ENCODE measurements at regions not wholly inside any gene's neighbourhood (a gene's known extent, or its start where the extent isn't known, plus 50 kb on each side); places are given as distances from the start of the nearest gene placed in this dataset.
"Not testable (repeated sequence)": the region's sequence is repeated elsewhere in the genome, so short reads cannot be mapped to it uniquely, and the experiment has no call there.

DNA sequence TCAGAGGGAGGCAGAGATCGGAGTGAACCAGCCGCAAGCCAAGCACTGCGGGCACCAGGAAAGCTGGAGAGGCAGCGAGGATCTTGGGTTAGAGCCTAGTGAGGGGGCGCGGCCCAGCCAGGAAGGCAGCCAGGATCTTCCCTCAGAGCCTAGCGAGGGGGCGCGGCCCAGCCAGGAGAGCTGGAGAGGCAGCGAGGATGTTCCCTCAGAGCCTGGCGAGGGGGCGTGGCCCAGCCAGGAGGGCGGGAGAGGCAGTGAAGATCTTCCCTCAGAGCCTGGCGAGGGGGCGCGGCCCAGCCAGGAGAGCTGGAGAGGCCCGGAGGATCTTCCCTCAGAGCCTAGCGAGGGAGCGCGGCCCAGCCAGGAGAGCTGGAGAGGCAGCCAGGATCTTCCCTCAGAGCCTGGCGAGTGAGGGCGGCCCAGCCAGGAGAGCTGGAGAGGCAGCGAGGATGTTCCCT is 62.7 kb upstream of the TMEM18 start:
- H3K4me1 ChIP-seq (ENCODE audit: control insufficient read depth, insufficient read depth, low read length); H3K36me3 ChIP-seq (ENCODE audit: control insufficient read depth in 2 of 2, insufficient read depth in 1 of 2, low read length in 2 of 2); H3K9me3 ChIP-seq (ENCODE audit: control insufficient read depth, insufficient read depth, low read depth, low read length): not testable (repeated sequence)
- ChIA-PET POLR2A (interaction anchor here (0.7 to 1.2 kb wide), 3 partner anchors 14 to 83 kb away, joined by 3 to 6 read pairs (median 4); partner anchors contain the start of gene TMEM18), CTCF (interaction anchor here (0.6 to 1.5 kb wide), 9 partner anchors 9 to 504 kb away, joined by 3 to 13 read pairs (median 3); no protein-coding TSS in a partner anchor)
- peak overlapping the region; percentile 49; the same call in 1 of the 2 replicates for H3K27ac ChIP-seq (ENCODE audit: extremely low read depth, low read depth, low read length)
- peak overlapping the region; percentile 51 for H3K4me3 ChIP-seq (ENCODE audit: low read depth, low read length)
- peak; percentile 58 for TF ChIP-seq SP3 (tag by site-specific recombination; IDR thresholded peaks at IDR 0.05)
- peak; percentile 4; the same call in 1 of the 2 replicates for TF ChIP-seq ZIC2 (tag by site-specific recombination; IDR thresholded peaks at IDR 0.05)
- TF ChIP-seq ZNF341 (tag by site-specific recombination; IDR thresholded peaks at IDR 0.05; ENCODE audit: low read depth) = peak; percentile 90
- TF ChIP-seq, protein P1, sequence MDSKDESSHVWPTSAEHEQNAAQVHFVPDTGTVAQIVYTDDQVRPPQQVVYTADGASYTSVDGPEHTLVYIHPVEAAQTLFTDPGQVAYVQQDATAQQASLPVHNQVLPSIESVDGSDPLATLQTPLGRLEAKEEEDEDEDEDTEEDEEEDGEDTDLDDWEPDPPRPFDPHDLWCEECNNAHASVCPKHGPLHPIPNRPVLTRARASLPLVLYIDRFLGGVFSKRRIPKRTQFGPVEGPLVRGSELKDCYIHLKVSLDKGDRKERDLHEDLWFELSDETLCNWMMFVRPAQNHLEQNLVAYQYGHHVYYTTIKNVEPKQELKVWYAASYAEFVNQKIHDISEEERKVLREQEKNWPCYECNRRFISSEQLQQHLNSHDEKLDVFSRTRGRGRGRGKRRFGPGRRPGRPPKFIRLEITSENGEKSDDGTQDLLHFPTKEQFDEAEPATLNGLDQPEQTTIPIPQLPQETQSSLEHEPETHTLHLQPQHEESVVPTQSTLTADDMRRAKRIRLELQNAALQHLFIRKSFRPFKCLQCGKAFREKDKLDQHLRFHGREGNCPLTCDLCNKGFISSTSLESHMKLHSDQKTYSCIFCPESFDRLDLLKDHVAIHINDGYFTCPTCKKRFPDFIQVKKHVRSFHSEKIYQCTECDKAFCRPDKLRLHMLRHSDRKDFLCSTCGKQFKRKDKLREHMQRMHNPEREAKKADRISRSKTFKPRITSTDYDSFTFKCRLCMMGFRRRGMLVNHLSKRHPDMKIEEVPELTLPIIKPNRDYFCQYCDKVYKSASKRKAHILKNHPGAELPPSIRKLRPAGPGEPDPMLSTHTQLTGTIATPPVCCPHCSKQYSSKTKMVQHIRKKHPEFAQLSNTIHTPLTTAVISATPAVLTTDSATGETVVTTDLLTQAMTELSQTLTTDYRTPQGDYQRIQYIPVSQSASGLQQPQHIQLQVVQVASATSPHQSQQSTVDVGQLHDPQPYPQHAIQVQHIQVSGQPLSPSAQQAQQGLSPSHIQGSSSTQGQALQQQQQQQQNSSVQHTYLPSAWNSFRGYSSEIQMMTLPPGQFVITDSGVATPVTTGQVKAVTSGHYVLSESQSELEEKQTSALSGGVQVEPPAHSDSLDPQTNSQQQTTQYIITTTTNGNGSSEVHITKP (tag by site-specific recombination; IDR thresholded peaks at IDR 0.05) = 0 out of 2 replicates have a peak, but pooled peaks have one; percentile 14
- TF ChIP-seq ZBTB17 (tag by site-specific recombination; IDR thresholded peaks at IDR 0.05) = peak; percentile 90

DNA sequence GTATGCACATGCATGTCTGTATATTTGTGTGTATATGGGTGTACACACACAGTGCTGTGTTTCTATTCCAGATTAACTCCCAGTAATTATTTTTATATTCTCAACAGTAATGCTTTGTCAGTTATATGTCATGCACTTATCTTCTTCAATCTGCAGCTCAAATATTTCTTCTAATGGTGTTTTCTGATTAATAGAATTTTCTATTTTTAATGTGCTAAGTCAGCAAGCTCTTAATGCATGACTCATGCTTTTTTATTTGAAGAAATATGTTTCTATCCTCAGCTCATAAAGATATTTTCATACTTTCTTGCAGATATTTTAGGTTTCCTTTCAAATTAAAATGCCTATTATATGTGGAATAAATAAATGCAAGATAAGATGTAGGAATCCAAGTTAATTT is 59.7 kb upstream of the TMEM18 start:
- H3K4me1 ChIP-seq (ENCODE audit: control insufficient read depth, insufficient read depth, low read length) = 0 out of 2 replicates have a peak, but pooled peaks cover 3% of the 10 kb centered on the region
- CTCF ChIA-PET = no interaction called here
- no peaks in the 10 kb centered on the region for H3K9me3 ChIP-seq (ENCODE audit: control insufficient read depth, insufficient read depth, low read depth, low read length)
- TF ChIP-seq OSR2 (tag by site-specific recombination; IDR thresholded peaks at IDR 0.05) (no peak), ZBTB17 (tag by site-specific recombination; IDR thresholded peaks at IDR 0.05) (no peak), ZNF223 (tag by site-specific recombination; IDR thresholded peaks at IDR 0.05) (no peak), ZNF768 (tag by site-specific recombination; IDR thresholded peaks at IDR 0.05) (no peak), YY1 (tag by site-specific recombination; IDR thresholded peaks at IDR 0.05) (no peak), ZNF140 (tag by site-specific recombination; IDR thresholded peaks at IDR 0.05) (no peak), ZNF239 (tag by site-specific recombination; IDR thresholded peaks at IDR 0.05) (no peak), WT1 (tag by site-specific recombination; IDR thresholded peaks at IDR 0.05) (no peak), ZNF629 (tag by site-specific recombination; IDR thresholded peaks at IDR 0.05) (no peak), ZNF2 (tag by site-specific recombination; IDR thresholded peaks at IDR 0.05) (no peak), ZFP69B (tag by site-specific recombination; IDR thresholded peaks at IDR 0.05) (no peak), ZNF266 (tag by site-specific recombination; IDR thresholded peaks at IDR 0.05; ENCODE audit: low read depth) (no peak)
- TF ChIP-seq, protein P2, sequence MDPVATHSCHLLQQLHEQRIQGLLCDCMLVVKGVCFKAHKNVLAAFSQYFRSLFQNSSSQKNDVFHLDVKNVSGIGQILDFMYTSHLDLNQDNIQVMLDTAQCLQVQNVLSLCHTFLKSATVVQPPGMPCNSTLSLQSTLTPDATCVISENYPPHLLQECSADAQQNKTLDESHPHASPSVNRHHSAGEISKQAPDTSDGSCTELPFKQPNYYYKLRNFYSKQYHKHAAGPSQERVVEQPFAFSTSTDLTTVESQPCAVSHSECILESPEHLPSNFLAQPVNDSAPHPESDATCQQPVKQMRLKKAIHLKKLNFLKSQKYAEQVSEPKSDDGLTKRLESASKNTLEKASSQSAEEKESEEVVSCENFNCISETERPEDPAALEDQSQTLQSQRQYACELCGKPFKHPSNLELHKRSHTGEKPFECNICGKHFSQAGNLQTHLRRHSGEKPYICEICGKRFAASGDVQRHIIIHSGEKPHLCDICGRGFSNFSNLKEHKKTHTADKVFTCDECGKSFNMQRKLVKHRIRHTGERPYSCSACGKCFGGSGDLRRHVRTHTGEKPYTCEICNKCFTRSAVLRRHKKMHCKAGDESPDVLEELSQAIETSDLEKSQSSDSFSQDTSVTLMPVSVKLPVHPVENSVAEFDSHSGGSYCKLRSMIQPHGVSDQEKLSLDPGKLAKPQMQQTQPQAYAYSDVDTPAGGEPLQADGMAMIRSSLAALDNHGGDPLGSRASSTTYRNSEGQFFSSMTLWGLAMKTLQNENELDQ (tag by site-specific recombination; IDR thresholded peaks at IDR 0.05; ENCODE audit: low read depth) = no peak
- H3K4me3 ChIP-seq (ENCODE audit: low read depth, low read length) = no peak overlapping the region
- no peaks in the 10 kb centered on the region for H3K36me3 ChIP-seq (ENCODE audit: control insufficient read depth in 2 of 2, insufficient read depth in 1 of 2, low read length in 2 of 2)
- no peak overlapping the region for H3K27ac ChIP-seq (ENCODE audit: extremely low read depth, low read depth, low read length)
- POLR2A ChIA-PET = no interaction called here
